Peyer's patch (tissue), 4 donors: ENCODE measurements at regions not wholly inside any gene's neighbourhood (a gene's known extent, or its start where the extent isn't known, plus 50 kb on each side); places are given as distances from the start of the nearest gene placed in this dataset.

Source experiments
- DNase-seq, 3 donors: peaks; one replicate each; pipeline ENCODE4 v3.0.0-alpha.2; 2017 to 2019
- H3K27ac ChIP-seq, 4 donors: fragments of 200-600 bp; sonication (generic); one replicate each; pipeline ENCODE4 v1.5.1; 2016 to 2019
- H3K27me3 ChIP-seq, 2 donors: fragments of 200-600 bp; sonication (generic); one replicate each; pipeline ENCODE4 v1.5.1; 2019
- H3K36me3 ChIP-seq, 3 donors: fragments of 200-600 bp; sonication (generic); one replicate each; pipeline ENCODE4 v1.5.1; 2016 to 2019
- H3K4me1 ChIP-seq, 4 donors: fragments of 200-600 bp; sonication (generic); one replicate each; pipeline ENCODE4 v1.5.1; 2016 to 2019
- H3K4me3 ChIP-seq, 4 donors: fragments of 200-600 bp; sonication (generic); 1 replicate in 3 of 4; 2 replicates in 1 of 4; pipeline ENCODE4 v1.5.1; 2016 to 2019; ENCODE audit warnings: mild to moderate bottlenecking in 1 of 4
- H3K9me3 ChIP-seq, 4 donors: fragments of 200-600 bp; sonication (generic); one replicate each; pipeline ENCODE4 v1.5.1; 2016 to 2019; ENCODE audit warnings: mild to moderate bottlenecking in 1 of 4
- POLR2A ChIP-seq, 2 donors: fragments of 450-650 bp; IDR thresholded peaks; one replicate each; pipeline ENCODE4 v1.5.1; 2017; ENCODE audit warnings: antibody characterized with exemption in 2 of 2, mild to moderate bottlenecking in 2 of 2, moderate library complexity in 2 of 2
- TF ChIP-seq, protein P1 (sequence below), 6 experiments: fragments of 450-650 bp in 4 of 6; fragments of 200-600 bp in 2 of 6; sonication (generic) in 1 of 6; IDR thresholded peaks; one replicate each; pipeline ENCODE4 v1.5.1; 2017 to 2019; ENCODE audit warnings: antibody characterized with exemption in 6 of 6, mild to moderate bottlenecking in 3 of 6, moderate library complexity in 1 of 6

DNA sequence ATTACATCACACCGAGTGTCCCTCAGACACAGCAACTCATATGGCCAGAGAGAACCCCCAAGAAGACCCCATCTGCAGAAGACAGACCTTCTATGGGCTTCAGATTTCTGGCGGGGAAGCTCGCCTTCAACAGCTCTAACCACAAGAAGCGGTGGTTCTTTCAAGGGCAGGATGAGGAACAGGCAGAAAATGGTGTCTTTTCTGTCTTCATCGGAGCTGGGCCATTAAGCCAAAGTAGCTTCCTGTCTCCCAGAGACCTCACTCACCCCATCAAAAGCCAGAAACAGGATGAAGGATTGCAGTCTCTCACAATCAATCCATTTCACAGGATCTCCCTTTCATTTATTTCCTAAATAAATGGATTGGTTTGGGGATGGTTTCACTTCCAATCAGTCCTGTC lies 149.1 kb downstream of the HERPUD2 start:
- no peaks in the 10 kb centered on the region for H3K36me3 ChIP-seq
- DNase-seq = no peak
- no peaks in the 10 kb centered on the region for H3K4me1 ChIP-seq
- TF ChIP-seq, protein P1, sequence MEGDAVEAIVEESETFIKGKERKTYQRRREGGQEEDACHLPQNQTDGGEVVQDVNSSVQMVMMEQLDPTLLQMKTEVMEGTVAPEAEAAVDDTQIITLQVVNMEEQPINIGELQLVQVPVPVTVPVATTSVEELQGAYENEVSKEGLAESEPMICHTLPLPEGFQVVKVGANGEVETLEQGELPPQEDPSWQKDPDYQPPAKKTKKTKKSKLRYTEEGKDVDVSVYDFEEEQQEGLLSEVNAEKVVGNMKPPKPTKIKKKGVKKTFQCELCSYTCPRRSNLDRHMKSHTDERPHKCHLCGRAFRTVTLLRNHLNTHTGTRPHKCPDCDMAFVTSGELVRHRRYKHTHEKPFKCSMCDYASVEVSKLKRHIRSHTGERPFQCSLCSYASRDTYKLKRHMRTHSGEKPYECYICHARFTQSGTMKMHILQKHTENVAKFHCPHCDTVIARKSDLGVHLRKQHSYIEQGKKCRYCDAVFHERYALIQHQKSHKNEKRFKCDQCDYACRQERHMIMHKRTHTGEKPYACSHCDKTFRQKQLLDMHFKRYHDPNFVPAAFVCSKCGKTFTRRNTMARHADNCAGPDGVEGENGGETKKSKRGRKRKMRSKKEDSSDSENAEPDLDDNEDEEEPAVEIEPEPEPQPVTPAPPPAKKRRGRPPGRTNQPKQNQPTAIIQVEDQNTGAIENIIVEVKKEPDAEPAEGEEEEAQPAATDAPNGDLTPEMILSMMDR (IDR thresholded peaks at IDR 0.05) = no peak
- no peak for TF ChIP-seq POLR2A (IDR thresholded peaks at IDR 0.05)
- no peak overlapping the region for H3K27ac ChIP-seq
- no peaks in the 10 kb centered on the region for H3K27me3 ChIP-seq
- no peaks in the 10 kb centered on the region for H3K9me3 ChIP-seq
- H3K4me3 ChIP-seq = no peak overlapping the region

- no peak overlapping the region for H3K4me3 ChIP-seq
- H3K27ac ChIP-seq = no peak overlapping the region
- H3K4me1 ChIP-seq = no peaks in the 10 kb centered on the region
- no peak for DNase-seq
- H3K27me3 ChIP-seq = no peaks in the 10 kb centered on the region
- H3K36me3 ChIP-seq = no peaks in the 10 kb centered on the region
- TF ChIP-seq POLR2A (IDR thresholded peaks at IDR 0.05) = no peak
- TF ChIP-seq, protein P1 (IDR thresholded peaks at IDR 0.05) = no peak
- no peaks in the 10 kb centered on the region for H3K9me3 ChIP-seq
Observed at GRCh38 chr7:35544028-35544742, 150.8 kb downstream of the HERPUD2 start.

DNA sequence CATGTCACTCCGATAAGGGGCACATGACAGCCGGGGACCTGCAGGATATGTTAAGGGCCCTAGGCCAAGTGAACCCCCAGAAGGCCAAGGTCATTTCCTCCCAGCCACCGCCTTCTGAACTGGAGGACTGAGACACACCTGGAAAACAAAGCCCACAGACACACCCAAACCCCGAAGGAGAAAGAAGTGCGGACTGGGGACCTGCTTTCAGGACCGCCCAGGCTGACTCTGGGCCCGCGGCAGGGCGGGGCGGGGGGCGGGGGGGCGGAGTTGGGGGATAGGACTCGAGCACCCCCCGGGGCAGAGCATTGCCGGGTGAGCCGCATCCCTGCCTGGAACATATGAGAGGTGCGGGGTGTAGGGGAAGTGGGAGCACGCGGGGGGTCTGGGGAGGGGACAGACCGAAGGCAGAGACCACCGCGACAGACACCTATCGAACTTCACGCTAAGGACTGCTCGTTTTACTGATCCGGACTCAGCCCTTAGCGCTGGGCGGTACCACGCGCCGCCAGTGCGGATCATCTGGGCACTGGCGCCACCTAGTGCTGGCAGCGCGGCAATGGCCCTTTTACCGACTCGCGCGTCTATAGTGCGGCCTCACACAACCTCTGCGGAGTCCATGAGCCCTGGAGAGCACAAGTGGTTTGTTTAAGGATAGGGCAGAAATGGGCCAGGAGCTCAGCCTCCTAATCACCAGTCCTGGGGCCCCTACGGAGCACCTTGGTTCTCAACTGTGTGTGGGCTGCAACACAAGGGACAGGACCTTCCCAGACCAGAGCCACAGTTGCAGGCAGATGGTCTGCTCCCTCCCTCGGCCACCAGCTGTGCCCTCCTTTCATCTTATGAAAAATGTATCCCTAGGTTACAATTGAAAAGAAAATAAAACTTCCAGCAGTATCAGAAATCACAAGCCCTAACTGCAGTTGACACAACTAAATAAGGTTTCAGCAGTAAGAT lies 157.6 kb downstream of the HERPUD2 start:
- no peaks in the 10 kb centered on the region for H3K27me3 ChIP-seq
- H3K27ac ChIP-seq = no peak overlapping the region
- H3K4me1 ChIP-seq = peaks cover 0 to 5% (median 0%) of the 10 kb centered on the region in 4 donors
- H3K9me3 ChIP-seq = no peaks in the 10 kb centered on the region
- H3K36me3 ChIP-seq = no peaks in the 10 kb centered on the region
- DNase-seq = peak; percentile 65 to 89 (median 85)
- TF ChIP-seq, protein P1 (IDR thresholded peaks at IDR 0.05) = peak; percentile 67 to 96 (median 90)
- TF ChIP-seq POLR2A (IDR thresholded peaks at IDR 0.05) = no peak
- H3K4me3 ChIP-seq = peak overlapping the region; percentile 15 to 59 (median 46)

DNA sequence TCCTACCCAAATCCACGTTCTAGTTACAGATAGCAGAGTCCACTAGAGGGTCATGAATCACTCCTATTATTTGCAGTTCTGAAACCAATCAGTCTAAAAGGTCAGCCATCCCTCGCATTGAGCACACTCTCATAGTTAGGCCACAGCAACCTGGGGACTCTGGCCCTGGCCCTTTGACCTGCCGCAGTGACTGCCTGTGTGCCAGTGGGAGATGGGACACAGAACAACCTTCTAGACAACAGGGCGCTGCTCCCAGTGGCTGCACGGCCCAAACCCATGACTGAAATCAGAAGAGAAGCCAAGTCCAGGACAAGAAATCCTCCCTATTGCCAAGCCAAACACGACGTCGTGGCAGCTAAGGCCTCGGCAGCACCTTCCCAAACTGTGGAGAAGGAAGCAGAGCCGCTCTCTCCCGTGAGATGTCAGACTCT lies 158.5 kb downstream of the HERPUD2 start:
- no peak for DNase-seq
- no peaks in the 10 kb centered on the region for H3K9me3 ChIP-seq
- no peak overlapping the region for H3K27ac ChIP-seq
- peaks cover 0 to 5% (median 0%) of the 10 kb centered on the region in 4 donors for H3K4me1 ChIP-seq
- TF ChIP-seq POLR2A (IDR thresholded peaks at IDR 0.05) = no peak
- TF ChIP-seq, protein P1 (IDR thresholded peaks at IDR 0.05) = no peak
- H3K4me3 ChIP-seq = no peak overlapping the region
- no peaks in the 10 kb centered on the region for H3K27me3 ChIP-seq
- no peaks in the 10 kb centered on the region for H3K36me3 ChIP-seq

DNA sequence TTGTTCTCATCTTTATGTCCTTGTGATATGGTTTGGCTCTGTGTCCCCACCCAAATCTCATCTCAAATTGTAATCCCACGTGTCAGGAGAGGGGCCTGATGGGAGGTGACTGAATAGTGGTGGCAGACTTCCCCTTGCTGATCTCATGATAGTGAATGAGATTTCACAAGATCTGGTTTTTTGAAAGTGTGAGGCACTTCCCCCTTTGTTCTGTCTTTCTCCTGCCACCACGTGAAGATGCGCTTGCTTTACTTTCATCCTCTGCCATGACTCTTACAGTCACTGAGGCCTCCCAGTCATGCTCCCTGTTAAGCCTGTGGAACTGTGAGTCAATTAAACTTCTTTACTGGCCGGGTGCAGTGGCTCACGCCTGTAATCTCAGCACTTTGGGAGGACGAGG lies 161.0 kb downstream of the HERPUD2 start:
- DNase-seq = no peak
- Histone ChIP-seq H3K27ac (no peak overlapping the region), H3K4me3 (no peak overlapping the region)

More for the DNA sequence above, 161.0 kb downstream of the HERPUD2 start:
- TF ChIP-seq, protein P1 (IDR thresholded peaks at IDR 0.05) = no peak
- TF ChIP-seq POLR2A (IDR thresholded peaks at IDR 0.05) = no peak
- Histone ChIP-seq H3K9me3 (no peaks in the 10 kb centered on the region), H3K27me3 (no peaks in the 10 kb centered on the region), H3K36me3 (no peaks in the 10 kb centered on the region), H3K4me1 (peaks cover 0 to 5% (median 0%) of the 10 kb centered on the region in 4 donors)
